Effector memory CD8-positive, alpha-beta T cell (primary cell): ENCODE measurements at regions not wholly inside any gene's neighbourhood (a gene's known extent, or its start where the extent isn't known, plus 50 kb on each side); places are given as distances from the start of the nearest gene placed in this dataset.

Experiments
- ATAC-seq: fragments of 150-1000 bp; cut with Tn5 transposase; replicated peaks from 2 replicates; pipeline ENCODE4 v1.10.0; 2021; ENCODE audit warnings: mild to moderate bottlenecking, moderate library complexity
- DNase-seq, 3 experiments: peaks; one replicate each; pipeline ENCODE4 v3.0.0; 2021
- H3K27ac Mint-ChIP-seq, 2 donors: one replicate each; pipeline ENCODE4 v1.8.0; 2022; ENCODE audit warnings: mild to moderate bottlenecking in 2 of 2, mixed read lengths in 2 of 2, moderate library complexity in 2 of 2
- H3K27me3 Mint-ChIP-seq, 2 donors: one replicate each; pipeline ENCODE4 v1.8.0; 2022; ENCODE audit warnings: mixed read lengths in 2 of 2
- H3K36me3 Mint-ChIP-seq: one replicate; pipeline ENCODE4 v1.8.0; 2022; ENCODE audit warnings: mild to moderate bottlenecking, moderate library complexity, mixed read lengths; ENCODE audit not compliant: insufficient read depth
- H3K4me1 Mint-ChIP-seq, 2 donors: one replicate each; pipeline ENCODE4 v1.8.0; 2022; ENCODE audit warnings: low read depth in 2 of 2, mixed read lengths in 2 of 2
- H3K4me3 Mint-ChIP-seq, 2 donors: one replicate each; pipeline ENCODE4 v1.8.0; 2022; ENCODE audit warnings: mild to moderate bottlenecking in 2 of 2, mixed read lengths in 2 of 2, moderate library complexity in 2 of 2
- H3K9me3 Mint-ChIP-seq, 2 donors: one replicate each; pipeline ENCODE4 v1.8.0; 2022; ENCODE audit warnings: mixed read lengths in 2 of 2

DNA sequence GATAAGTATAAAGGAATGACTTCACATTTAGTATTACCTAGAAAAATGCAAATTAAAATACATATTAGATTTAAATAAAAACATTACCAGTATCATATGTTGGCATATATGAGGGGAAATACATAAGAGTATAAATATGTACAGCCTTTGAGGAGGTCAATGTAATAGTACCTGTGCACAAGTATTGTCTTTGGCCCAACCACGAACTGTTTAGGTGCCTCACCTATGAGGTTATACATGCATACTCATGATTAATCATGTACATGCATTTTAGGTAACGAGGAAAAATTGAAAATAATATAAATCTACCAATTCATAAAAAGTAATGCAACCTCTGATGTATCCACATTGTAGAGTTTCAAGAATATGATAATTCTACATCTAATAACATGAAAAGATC is 909.8 kb downstream of the METTL15 start:
- H3K4me1 Mint-ChIP-seq, result no peaks in the 10 kb centered on the region
- DNase-seq (no peak), ATAC-seq (no peak)
- H3K27ac Mint-ChIP-seq, result no peak overlapping the region
- H3K27me3 Mint-ChIP-seq, result no peaks in the 10 kb centered on the region
- no peaks in the 10 kb centered on the region for H3K36me3 Mint-ChIP-seq
- no peaks in the 10 kb centered on the region for H3K9me3 Mint-ChIP-seq
- H3K4me3 Mint-ChIP-seq, result no peak overlapping the region

DNA sequence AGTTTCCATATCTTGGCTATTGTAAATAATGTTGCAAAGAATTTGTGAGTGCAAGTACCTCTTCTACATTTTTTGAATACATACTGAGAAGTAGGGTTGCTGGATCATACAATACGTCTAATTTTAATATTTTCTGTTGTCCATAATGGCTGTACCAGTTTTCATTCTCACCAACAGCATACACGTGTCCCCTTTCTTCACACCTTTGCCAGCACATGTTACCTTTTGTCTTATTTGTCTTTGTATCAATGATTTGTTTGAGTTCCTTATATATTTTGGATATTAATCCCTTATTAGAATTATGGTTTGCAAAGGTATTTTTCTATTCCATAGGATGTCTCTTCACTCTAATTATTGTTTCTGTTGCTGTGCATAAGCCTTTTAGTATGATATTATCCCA is 904.3 kb downstream of the METTL15 start:
- Mint-ChIP-seq H3K4me3 (no peak overlapping the region), H3K27ac (no peak overlapping the region), H3K9me3 (peaks cover 2 to 10% of the 10 kb centered on the region in 2 donors)

DNA sequence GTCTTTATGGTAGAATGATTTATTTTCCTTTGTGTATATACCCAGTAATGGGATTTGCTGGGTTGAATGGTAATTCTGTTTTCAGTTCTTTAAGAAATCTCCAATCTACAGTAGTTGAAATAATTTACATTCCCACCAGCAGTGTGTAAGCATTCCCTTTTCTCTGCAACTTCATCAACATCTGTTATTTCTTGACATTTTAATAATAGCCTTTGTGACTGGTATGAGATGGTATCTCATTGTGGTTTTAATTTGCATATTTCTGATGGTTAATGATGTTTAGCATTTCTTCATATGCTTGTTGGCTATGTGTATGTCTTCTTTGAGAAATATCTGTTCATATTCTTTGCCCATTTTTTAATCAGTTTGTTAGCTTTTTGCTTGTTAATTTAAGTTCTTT is 901.2 kb downstream of the METTL15 start:
- no peak for ATAC-seq
- Mint-ChIP-seq H3K27ac (no peak overlapping the region), H3K4me1 (no peaks in the 10 kb centered on the region)

More for the DNA sequence above, 904.3 kb downstream of the METTL15 start:
- H3K27me3 Mint-ChIP-seq, result no peaks in the 10 kb centered on the region
- ATAC-seq (no peak), DNase-seq (no peak)
- H3K4me1 Mint-ChIP-seq, result no peaks in the 10 kb centered on the region
- H3K36me3 Mint-ChIP-seq, result no peaks in the 10 kb centered on the region

DNA sequence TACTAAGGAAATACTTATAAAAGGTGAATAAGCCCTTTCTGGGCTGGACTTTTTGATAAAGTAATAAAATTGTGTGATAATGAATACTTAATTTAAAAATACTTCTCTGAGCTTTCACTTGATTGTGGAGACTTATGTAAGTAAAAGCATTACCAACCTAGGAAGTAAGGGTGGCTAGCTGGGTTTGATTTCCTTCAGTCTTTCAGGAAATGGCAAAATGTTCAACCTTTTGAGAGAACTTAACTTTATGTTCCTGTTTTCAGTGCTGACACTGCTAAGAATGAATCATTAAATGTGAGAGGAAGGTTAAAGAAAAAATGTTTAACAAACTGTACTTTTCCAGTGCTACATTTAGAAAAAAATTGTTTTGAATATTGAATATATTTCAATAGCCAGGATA is 900.3 kb downstream of the METTL15 start:
- ATAC-seq, result no peak

More for the DNA sequence above, 901.2 kb downstream of the METTL15 start:
- DNase-seq, result no peak
- no peak overlapping the region for H3K4me3 Mint-ChIP-seq
- H3K9me3 Mint-ChIP-seq, result peaks cover 8 to 15% of the 10 kb centered on the region in 2 donors
- no peaks in the 10 kb centered on the region for H3K36me3 Mint-ChIP-seq
- no peaks in the 10 kb centered on the region for H3K27me3 Mint-ChIP-seq

DNA sequence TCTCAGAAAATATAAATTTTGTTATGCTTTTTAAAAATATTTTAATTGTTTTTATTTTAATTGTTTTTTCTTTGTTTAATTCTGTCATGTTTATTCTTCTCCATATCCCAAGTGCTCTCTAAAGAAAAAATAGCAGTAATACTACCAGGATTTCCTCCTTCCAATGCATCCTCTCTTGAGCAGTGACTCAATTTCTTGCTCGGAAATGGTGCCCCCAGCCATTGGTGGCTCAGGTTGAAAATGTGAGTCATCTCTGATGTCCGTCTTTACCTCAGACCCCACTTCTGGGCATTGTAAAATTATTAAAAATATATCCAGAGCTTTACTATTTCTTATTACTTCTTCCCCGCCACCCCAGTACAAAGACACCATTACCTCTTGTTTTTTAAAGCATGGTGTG is 898.5 kb downstream of the METTL15 start:
- no peak overlapping the region for H3K4me3 Mint-ChIP-seq
- no peaks in the 10 kb centered on the region for H3K36me3 Mint-ChIP-seq
- peaks cover 5 to 8% of the 10 kb centered on the region in 2 donors for H3K9me3 Mint-ChIP-seq
- no peak for ATAC-seq
- DNase-seq, result no peak
- H3K4me1 Mint-ChIP-seq, result no peaks in the 10 kb centered on the region
- no peaks in the 10 kb centered on the region for H3K27me3 Mint-ChIP-seq
- H3K27ac Mint-ChIP-seq, result no peak overlapping the region

More for the DNA sequence above, 900.3 kb downstream of the METTL15 start:
- Mint-ChIP-seq H3K27me3 (no peaks in the 10 kb centered on the region), H3K27ac (no peak overlapping the region), H3K4me1 (no peaks in the 10 kb centered on the region), H3K4me3 (no peak overlapping the region), H3K36me3 (no peaks in the 10 kb centered on the region), H3K9me3 (peaks cover 8 to 15% of the 10 kb centered on the region in 2 donors)
- DNase-seq, result no peak

DNA sequence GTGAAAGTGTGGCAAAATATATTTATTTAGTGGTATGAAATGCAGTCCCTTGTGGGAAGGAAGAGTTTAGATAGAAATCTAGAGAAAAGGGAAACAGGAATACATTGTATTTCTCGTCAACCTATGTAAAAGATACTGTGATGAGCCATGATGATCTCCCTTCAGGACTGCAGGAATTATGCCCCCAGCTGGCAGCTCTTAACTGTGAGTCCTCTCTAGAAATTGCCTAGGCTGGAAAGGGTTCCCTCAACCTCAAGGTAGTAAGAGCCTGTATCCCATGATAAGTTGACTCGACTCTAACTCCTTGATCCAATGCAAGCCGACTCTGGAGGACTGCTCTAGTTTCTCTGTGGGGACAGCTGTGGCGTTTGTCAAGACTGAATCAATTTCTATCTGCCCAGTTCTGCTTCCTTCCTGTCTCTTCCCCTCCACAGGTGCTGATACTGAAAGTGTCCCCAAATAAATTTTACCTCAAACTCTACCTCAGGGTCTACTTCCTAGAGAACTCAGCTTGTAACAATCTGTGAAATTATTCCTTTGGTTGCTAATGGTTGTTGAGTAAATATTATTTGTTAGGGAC is 897.3 kb downstream of the METTL15 start:
- Mint-ChIP-seq H3K4me1 (no peaks in the 10 kb centered on the region), H3K27me3 (no peaks in the 10 kb centered on the region), H3K9me3 (peaks cover 5 to 8% of the 10 kb centered on the region in 2 donors), H3K27ac (no peak overlapping the region), H3K4me3 (no peak overlapping the region), H3K36me3 (no peaks in the 10 kb centered on the region)
- ATAC-seq (no peak), DNase-seq (no peak)

DNA sequence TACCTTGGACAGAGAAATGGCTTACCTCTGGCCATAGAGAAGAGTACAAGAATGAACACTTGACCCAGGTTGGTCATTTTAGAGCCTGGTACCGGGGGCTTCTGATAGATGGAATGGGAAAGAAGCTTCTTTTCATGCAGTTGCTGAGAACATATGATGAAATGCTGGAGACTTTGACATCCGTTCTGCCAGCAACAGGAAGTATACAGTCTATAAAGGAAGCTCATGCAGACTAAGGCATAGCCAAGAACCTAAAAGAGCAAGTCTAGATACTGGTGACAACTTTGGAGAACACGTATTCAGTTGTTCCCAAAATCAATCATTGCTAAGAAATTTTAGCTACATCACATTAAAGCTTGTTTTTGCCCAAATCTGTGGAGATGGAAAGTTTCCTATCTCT is 894.6 kb downstream of the METTL15 start:
- Mint-ChIP-seq H3K27ac (no peak overlapping the region), H3K27me3 (no peaks in the 10 kb centered on the region), H3K4me1 (no peaks in the 10 kb centered on the region), H3K36me3 (no peaks in the 10 kb centered on the region), H3K4me3 (no peak overlapping the region), H3K9me3 (peaks cover 5 to 13% of the 10 kb centered on the region in 2 donors)
- DNase-seq (no peak), ATAC-seq (no peak)

DNA sequence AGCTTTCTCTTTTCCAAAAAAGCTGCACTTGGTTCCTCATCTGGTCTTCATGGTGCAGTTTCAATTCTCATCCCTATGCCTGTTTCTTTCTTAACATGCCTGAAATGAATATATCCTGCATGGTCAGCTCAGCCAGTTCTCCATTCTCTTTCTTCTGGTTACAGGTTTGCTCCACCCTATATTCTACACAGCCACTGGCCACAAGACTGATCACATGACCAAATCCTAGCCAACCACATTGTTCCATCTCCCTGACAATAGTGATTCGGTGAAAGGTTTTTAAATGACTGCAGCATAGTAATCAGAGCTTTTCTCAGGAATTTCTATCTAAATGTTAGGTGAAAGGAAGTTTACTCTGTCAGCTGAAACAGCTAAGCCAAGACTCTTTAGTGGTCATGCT is 891.4 kb downstream of the METTL15 start:
- no peak for ATAC-seq
- H3K4me1 Mint-ChIP-seq, result no peaks in the 10 kb centered on the region
- no peaks in the 10 kb centered on the region for H3K27me3 Mint-ChIP-seq
- H3K9me3 Mint-ChIP-seq, result peaks cover 0 to 8% of the 10 kb centered on the region in 2 donors
- DNase-seq, result no peak
- H3K4me3 Mint-ChIP-seq, result no peak overlapping the region
- H3K36me3 Mint-ChIP-seq, result no peaks in the 10 kb centered on the region
- no peak overlapping the region for H3K27ac Mint-ChIP-seq

DNA sequence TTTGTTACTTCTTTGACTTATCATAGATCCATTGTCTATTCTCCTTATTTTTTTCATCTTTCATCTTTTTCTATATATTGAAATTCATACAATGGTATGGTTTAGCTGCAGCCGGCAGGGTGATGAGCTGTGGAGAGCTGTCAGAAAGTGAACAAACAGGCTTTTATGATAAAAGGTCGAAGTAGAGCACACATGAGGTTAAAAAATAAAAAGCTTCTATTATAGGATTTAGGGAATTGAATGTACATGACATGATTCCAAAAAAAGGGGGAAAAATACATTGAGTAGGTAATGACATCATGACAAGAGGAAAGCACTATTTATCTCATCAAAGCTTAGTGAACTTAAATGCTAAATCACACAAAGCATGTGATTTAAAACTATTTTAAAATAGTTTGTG is 884.8 kb downstream of the METTL15 start:
- no peaks in the 10 kb centered on the region for H3K4me1 Mint-ChIP-seq
- H3K9me3 Mint-ChIP-seq, result peaks cover 2 to 9% of the 10 kb centered on the region in 2 donors
- no peaks in the 10 kb centered on the region for H3K27me3 Mint-ChIP-seq
- no peak overlapping the region for H3K27ac Mint-ChIP-seq
- DNase-seq (no peak), ATAC-seq (no peak)
- H3K36me3 Mint-ChIP-seq, result no peaks in the 10 kb centered on the region
- no peak overlapping the region for H3K4me3 Mint-ChIP-seq

DNA sequence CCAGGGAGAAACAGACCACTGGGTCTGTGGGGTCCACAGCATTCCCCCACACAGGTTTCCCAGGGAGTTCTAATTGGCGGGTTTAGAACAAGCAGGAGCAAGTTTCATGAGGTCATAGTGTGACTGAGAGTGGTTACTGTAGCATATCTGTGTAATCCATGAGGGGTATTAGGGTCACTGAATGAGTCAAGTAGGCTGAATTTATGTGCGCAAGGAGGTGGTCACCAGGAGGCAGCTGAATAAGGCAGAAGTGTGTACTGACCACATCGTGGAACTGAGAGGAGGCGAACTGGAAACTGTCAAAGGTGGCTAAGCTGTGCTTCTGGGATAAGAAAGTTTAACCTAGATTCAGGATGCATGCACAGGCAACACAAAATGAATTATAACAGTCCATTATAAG is 876.0 kb downstream of the METTL15 start:
- H3K27ac Mint-ChIP-seq, result no peak overlapping the region
- ATAC-seq, result no peak
- peaks cover 7% of the 10 kb centered on the region in 2 donors for H3K9me3 Mint-ChIP-seq
- H3K36me3 Mint-ChIP-seq, result no peaks in the 10 kb centered on the region
- DNase-seq, result no peak
- H3K4me3 Mint-ChIP-seq, result no peak overlapping the region
- no peaks in the 10 kb centered on the region for H3K4me1 Mint-ChIP-seq
- no peaks in the 10 kb centered on the region for H3K27me3 Mint-ChIP-seq

DNA sequence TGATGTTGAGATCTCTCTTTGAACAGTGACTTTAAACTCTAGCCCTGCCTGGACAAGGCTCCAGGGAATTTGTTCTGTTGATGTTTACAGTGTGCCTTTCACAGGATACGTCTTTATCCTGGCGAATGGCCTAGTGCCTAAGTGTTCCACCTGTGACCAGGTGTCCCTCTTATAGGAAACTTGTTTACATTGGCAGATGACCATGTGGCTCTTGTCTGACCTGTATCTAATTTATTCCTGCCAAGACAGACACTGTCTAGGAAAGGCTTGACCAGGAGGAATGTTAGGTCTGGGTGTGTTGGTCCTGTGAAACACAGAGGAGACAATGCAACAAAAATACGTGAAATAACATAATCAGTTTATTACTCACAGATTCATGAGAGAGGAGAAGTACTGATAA is 875.6 kb downstream of the METTL15 start:
- Mint-ChIP-seq H3K27ac (no peak overlapping the region), H3K4me1 (no peaks in the 10 kb centered on the region), H3K36me3 (no peaks in the 10 kb centered on the region), H3K9me3 (peaks cover 7% of the 10 kb centered on the region in 2 donors), H3K4me3 (no peak overlapping the region), H3K27me3 (no peaks in the 10 kb centered on the region)
- DNase-seq (no peak), ATAC-seq (no peak)

DNA sequence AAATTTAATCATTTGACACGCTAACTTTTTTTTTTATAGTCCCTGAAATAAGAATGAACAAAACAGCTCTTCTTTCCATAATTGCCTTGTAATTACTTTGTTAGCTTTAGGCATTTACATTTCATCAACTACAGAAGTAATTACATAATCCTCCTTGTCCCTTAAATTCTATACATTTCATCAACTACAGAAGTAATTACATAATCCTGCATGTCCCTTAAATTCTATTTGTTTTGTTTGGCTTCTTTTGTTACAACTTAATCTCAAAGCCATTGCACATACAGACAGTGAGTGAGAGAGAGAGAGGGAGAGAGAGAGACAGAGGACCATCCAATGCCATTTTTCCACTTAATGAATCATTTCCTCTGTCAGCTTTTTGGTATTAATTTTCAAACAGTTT is 873.2 kb downstream of the METTL15 start:
- DNase-seq (no peak), ATAC-seq (no peak)
- Mint-ChIP-seq H3K27me3 (no peaks in the 10 kb centered on the region), H3K27ac (no peak overlapping the region), H3K36me3 (no peaks in the 10 kb centered on the region), H3K9me3 (peaks cover 7 to 12% of the 10 kb centered on the region in 2 donors), H3K4me1 (no peaks in the 10 kb centered on the region), H3K4me3 (no peak overlapping the region)

DNA sequence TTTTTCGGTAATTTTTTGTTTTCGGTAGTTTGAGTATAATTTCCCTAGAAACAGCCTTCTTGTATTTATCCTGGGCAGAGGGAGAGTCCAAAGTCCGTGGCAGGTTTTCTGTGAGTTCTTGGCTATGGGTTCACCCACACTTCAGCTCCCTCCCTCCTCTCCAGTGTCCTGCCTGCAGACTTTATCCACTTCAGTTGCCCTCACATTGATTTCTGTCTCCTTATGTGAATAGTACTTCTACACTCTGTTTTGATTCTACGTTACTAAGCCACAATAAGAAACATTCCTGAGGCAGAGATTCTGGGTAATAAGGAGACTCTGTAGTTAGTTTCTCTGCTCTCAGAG is 868.6 kb downstream of the METTL15 start:
- H3K9me3 Mint-ChIP-seq, result peaks cover 2 to 16% of the 10 kb centered on the region in 2 donors
- ATAC-seq, result no peak

DNA sequence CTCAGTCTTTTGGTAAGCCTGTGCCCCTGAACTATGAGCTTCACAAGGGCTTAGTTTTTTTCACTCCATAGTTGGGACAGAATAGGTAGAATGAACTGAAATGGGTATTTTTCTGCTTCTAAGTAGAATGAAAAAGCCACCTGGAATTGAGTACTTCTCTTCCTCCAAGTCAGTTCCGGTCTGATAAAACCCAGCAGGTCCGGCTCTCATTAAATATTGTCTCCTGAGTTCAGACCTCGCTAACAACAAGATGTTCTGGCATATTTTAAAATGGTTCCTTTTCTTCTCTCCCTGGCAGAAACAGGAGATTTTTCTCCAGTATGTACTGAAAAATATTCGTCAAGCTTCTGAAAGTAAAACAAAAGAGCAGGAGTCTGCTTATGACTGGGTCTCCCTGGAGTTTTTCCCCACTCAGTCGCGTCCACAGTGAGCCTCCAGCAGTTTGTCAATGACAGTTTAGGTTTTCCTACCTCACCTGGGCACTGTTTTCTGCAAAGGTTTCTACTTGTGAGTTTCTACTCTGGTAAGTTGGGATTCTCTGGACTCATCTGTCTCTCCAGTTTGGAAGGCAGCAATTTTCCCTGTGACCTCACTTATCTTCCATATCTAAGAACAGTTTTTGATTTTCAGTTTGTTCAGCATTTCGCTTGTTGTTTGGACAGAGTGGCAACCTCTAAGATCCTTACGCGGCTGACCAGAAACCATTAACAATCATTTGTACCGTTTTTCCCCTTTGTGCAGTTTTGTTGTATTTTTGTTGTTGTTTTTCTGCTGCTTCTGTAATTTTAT is 868.0 kb downstream of the METTL15 start:
- Mint-ChIP-seq H3K27ac (no peak overlapping the region), H3K4me3 (no peak overlapping the region), H3K36me3 (no peaks in the 10 kb centered on the region), H3K27me3 (no peaks in the 10 kb centered on the region), H3K4me1 (no peaks in the 10 kb centered on the region), H3K9me3 (peaks cover 2 to 16% of the 10 kb centered on the region in 2 donors)
- ATAC-seq (no peak), DNase-seq (no peak)

More for the DNA sequence above, 868.6 kb downstream of the METTL15 start:
- H3K36me3 Mint-ChIP-seq, result no peaks in the 10 kb centered on the region
- no peaks in the 10 kb centered on the region for H3K4me1 Mint-ChIP-seq
- no peak overlapping the region for H3K4me3 Mint-ChIP-seq
- no peak for DNase-seq
- H3K27me3 Mint-ChIP-seq, result no peaks in the 10 kb centered on the region
- H3K27ac Mint-ChIP-seq, result no peak overlapping the region
